ENCODE measurements at regions not wholly inside any gene's neighbourhood (a gene's known extent, or its start where the extent isn't known, plus 50 kb on each side); places are given as distances from the start of the nearest gene placed in this dataset.

DNA sequence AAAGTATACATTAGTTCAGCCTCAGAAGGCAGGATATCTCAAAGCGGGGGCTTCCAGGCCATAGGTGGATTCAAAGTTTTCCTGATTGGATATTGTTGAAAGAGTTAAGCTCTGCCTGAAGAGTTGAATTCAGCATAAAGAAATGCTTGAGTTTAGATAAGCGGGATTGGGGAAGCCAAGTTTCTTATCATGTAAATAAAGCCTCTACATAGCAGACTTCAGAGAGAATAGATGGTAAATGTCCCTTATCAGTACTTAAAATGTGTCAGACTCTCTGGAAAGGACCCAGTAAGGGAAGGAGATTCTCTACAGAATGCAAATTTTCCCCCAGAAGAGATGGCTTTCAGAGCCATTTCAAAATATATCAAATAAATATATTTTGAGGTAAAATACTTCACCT, 423.5 kb downstream of the SHISA9 start:
- Histone ChIP-seq H3K27me3 (ENCODE audit: control insufficient read depth, insufficient read depth, low read length) (no peaks in the 10 kb centered on the region), H3K4me2 (ENCODE audit: low read depth, low read length) (no peak overlapping the region), H2BK120ac (ENCODE audit: low read depth, low read length) (no peak overlapping the region), H3K9me1 (ENCODE audit: insufficient read depth, low read length) (no peaks in the 10 kb centered on the region), H2BK15ac (ENCODE audit: low read depth, low read length) (no peak overlapping the region), H3K9me3 (ENCODE audit: control insufficient read depth, insufficient read depth, low read length) (peaks cover 21% of the 10 kb centered on the region), H2BK5ac (ENCODE audit: low read depth, low read length, poor library complexity, severe bottlenecking) (no peak overlapping the region), H3K18ac (ENCODE audit: low read depth, low read length) (no peak overlapping the region), H4K5ac (ENCODE audit: low read depth, low read length) (no peak overlapping the region), H2BK20ac (ENCODE audit: low read depth, low read length) (no peak overlapping the region), H3K4me3 (ENCODE audit: insufficient read depth, low read depth, low read length) (no peak overlapping the region), H2AK5ac (ENCODE audit: low read depth, low read length) (no peak overlapping the region), H3K4ac (ENCODE audit: low read depth, low read length) (no peak overlapping the region), H3K79me1 (ENCODE audit: low read depth in 1 of 2, low read length in 2 of 2) (no peaks in the 10 kb centered on the region), H3K56ac (ENCODE audit: extremely low read depth, insufficient read depth, low read length) (no peak overlapping the region), H3K14ac (replicated peaks; ENCODE audit: low read depth, low read length) (no peak overlapping the region), H2AK9ac (replicated peaks; ENCODE audit: low read depth, low read length, poor library complexity) (no peak overlapping the region), H3K27ac (ENCODE audit: insufficient read depth, low read length) (no peak overlapping the region), H2AFZ (replicated peaks; ENCODE audit: low read length, poor library complexity) (no peak overlapping the region), H3K4me1 (ENCODE audit: control insufficient read depth, insufficient read depth, low read length) (no peaks in the 10 kb centered on the region), H3K36me3 (ENCODE audit: control insufficient read depth, insufficient read depth, low read length) (no peaks in the 10 kb centered on the region), H4K91ac (ENCODE audit: insufficient read depth, low read depth, low read length) (no peak overlapping the region), H4K20me1 (ENCODE audit: insufficient read depth, low read length) (no peaks in the 10 kb centered on the region), H3K23ac (ENCODE audit: low read depth, low read length) (no peak overlapping the region), H3K9ac (ENCODE audit: low read depth, low read length) (no peak overlapping the region), H4K8ac (ENCODE audit: low read depth in 2 of 2, low read length in 2 of 2) (no peak overlapping the region)
- intact Hi-C loops (cut with micrococcal nuclease), result no loop called here
- no peak for DNase-seq
- in situ Hi-C loops (cut with MboI; ENCODE audit: low sequenced_read_pairs), result no loop called here
- CTCF ChIA-PET, result no interaction called here
- no TSS peak for BruUV-seq (replicated peaks)
- no peak for TF ChIP-seq RCOR1 (IDR thresholded peaks at IDR 0.05; ENCODE audit: insufficient replicate concordance, low read length)
- no peak for TF ChIP-seq MXI1 (IDR thresholded peaks at IDR 0.05; ENCODE audit: borderline replicate concordance, low read depth, low read length)
- dilution Hi-C loops (cut with HindIII; ENCODE audit: low sequenced_read_pairs, unreplicated experiment), result no loop called here
- WGBS, 2 experiments (ENCODE audit: extremely low coverage in 2 of 2, insufficient read length in 1 of 2), result no CpG with 5 or more reads among the region's 2 CpGs
- POLR2A ChIA-PET (ENCODE audit: unreplicated experiment), result no interaction called here
- no peak for ATAC-seq (ENCODE audit: low read depth)

All from IMR-90 (cell line).